ENCODE measurements at regions not wholly inside any gene's neighbourhood (a gene's known extent, or its start where the extent isn't known, plus 50 kb on each side); places are given as distances from the start of the nearest gene placed in this dataset.
"Not testable (repeated sequence)": the region's sequence is repeated elsewhere in the genome, so short reads cannot be mapped to it uniquely, and the experiment has no call there.

- no peak overlapping the region for H3K27ac ChIP-seq (ENCODE audit: low read depth, low read length)
- no peak overlapping the region for H3K4me3 ChIP-seq (ENCODE audit: low read length)
- no peaks in the 10 kb centered on the region for H3K27me3 ChIP-seq (ENCODE audit: insufficient read depth, low read length)
- no peaks in the 10 kb centered on the region for H3K36me3 ChIP-seq (ENCODE audit: insufficient read depth, low read length)
- no peaks in the 10 kb centered on the region for H3K4me1 ChIP-seq (ENCODE audit: insufficient read depth, low read length)
- H3K9ac ChIP-seq (ENCODE audit: low read depth, low read length): no peak overlapping the region
- WGBS: 100% methylated on average over 1 of the region's 2 CpGs
- no peaks in the 10 kb centered on the region for H3K9me3 ChIP-seq (ENCODE audit: insufficient read depth, low read depth, low read length)
These were observed 234.5 kb downstream of the PLA2G4A start for GRCh38 chr1:187063271-187063670.

DNA sequence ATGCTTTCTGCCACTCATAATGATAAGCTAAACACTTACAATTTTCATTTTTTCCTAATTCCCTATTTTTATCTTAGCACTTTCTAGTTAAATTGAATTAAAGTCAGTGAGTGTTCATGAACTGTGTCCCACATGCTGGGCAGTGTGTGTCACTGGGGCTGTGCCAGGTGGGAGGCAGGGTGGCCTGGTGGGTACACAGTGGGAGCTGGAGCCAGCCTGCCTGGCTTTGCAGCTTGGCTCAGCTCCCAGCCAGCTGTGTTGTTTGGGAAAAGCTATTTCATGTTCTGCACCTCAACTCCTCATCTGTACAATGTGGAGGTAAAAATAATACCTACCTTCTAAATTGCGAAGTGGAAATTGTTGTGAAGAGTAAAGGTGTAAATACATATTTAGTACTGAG lies 238.4 kb downstream of the PLA2G4A start:
- Histone ChIP-seq H3K4me1 (ENCODE audit: insufficient read depth, low read length) (peaks cover 12% of the 10 kb centered on the region; the same call in 1 of the 2 replicates), H3K9ac (ENCODE audit: low read depth, low read length) (no peak overlapping the region), H3K27me3 (ENCODE audit: insufficient read depth, low read length) (no peaks in the 10 kb centered on the region), H3K9me3 (ENCODE audit: insufficient read depth, low read depth, low read length) (no peaks in the 10 kb centered on the region), H3K27ac (ENCODE audit: low read depth, low read length) (no peak overlapping the region), H3K4me3 (ENCODE audit: low read length) (no peak overlapping the region), H3K36me3 (ENCODE audit: insufficient read depth, low read length) (no peaks in the 10 kb centered on the region)
- WGBS: 100% methylated on average over 1 of the region's 1 CpG

DNA sequence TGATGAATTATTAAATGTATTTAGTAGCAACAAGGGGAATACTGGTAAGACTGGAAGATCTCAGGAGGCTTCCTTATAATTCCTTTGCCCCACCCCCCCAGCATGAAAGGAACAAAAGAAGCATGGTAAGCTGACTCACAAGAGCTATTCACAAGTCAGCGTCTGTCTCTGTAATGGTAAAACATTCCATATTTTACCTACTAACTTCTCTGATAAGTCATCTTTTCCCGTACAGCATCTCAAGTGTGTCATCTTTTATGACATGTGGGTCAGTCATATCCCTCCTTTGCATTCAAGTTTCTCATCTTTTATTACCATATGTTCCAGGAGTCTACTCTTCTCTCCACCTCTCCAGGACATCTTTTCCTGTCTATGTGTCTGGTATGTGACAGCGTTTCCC lies 241.3 kb downstream of the PLA2G4A start:
- H3K27ac ChIP-seq (ENCODE audit: low read depth, low read length): no peak overlapping the region; the same call in 1 of the 2 replicates
- H3K4me3 ChIP-seq (ENCODE audit: low read length): no peak overlapping the region
- no peaks in the 10 kb centered on the region for H3K27me3 ChIP-seq (ENCODE audit: insufficient read depth, low read length)
- H3K9me3 ChIP-seq (ENCODE audit: insufficient read depth, low read depth, low read length): no peaks in the 10 kb centered on the region
- 58% methylated on average over 3 of the region's 3 CpGs for WGBS
- H3K9ac ChIP-seq (ENCODE audit: low read depth, low read length): no peak overlapping the region
- peaks cover 12% of the 10 kb centered on the region; the same call in 1 of the 2 replicates for H3K4me1 ChIP-seq (ENCODE audit: insufficient read depth, low read length)
- H3K36me3 ChIP-seq (ENCODE audit: insufficient read depth, low read length): no peaks in the 10 kb centered on the region

DNA sequence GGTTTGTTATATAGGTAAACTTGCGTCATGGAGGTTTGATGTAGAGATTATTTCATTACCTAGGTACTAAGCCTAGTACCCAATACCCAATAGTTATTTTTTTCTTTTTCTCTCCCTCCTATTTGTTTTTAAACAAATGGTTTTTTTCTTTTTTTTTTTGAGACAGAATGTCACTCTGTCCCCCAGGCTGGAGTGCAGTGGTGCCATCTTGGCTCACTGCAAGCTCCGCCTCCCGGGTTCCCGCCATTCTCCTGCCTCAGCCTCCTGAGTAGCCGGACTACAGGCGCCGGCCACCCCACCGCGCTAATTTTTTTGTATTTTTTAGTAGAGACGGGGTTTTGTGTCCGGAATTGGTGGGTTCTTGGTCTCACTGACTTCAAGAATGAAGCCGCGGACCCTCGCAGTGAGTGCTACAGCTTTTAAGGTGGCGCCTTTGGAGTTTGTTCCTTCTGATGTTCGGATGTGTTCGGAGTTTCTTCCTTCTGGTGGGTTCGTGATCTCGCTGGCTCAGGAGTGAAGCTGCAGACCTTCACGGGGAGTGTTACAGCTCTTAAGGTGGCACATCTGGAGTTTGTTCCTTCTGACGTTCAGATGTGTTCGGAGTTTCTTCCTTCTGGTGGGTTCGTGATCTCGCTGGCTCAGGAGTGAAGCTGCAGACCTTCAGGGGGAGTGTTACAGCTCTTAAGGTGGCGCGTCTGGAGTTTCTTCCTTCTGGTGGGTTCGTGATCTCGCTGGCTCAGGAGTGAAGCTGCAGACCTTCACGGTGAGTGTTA lies 243.7 kb downstream of the PLA2G4A start:
- not testable (repeated sequence) for H3K27me3 ChIP-seq (ENCODE audit: insufficient read depth, low read length); H3K36me3 ChIP-seq (ENCODE audit: insufficient read depth, low read length); H3K9ac ChIP-seq (ENCODE audit: low read depth, low read length); H3K9me3 ChIP-seq (ENCODE audit: insufficient read depth, low read depth, low read length); H3K4me3 ChIP-seq (ENCODE audit: low read length); H3K27ac ChIP-seq (ENCODE audit: low read depth, low read length)
- WGBS: 96% methylated on average over 28 of the region's 29 CpGs
- peaks cover 12% of the 10 kb centered on the region; the same call in 1 of the 2 replicates for H3K4me1 ChIP-seq (ENCODE audit: insufficient read depth, low read length)

GRCh38 chr1:187073035-187073560 lies 244.3 kb downstream of the PLA2G4A start:
- H3K9me3 ChIP-seq (ENCODE audit: insufficient read depth, low read depth, low read length); H3K27me3 ChIP-seq (ENCODE audit: insufficient read depth, low read length); H3K4me3 ChIP-seq (ENCODE audit: low read length); H3K9ac ChIP-seq (ENCODE audit: low read depth, low read length); H3K36me3 ChIP-seq (ENCODE audit: insufficient read depth, low read length); H3K27ac ChIP-seq (ENCODE audit: low read depth, low read length): not testable (repeated sequence)
- peaks cover 12% of the 10 kb centered on the region; the same call in 1 of the 2 replicates for H3K4me1 ChIP-seq (ENCODE audit: insufficient read depth, low read length)
- WGBS: 96% methylated on average over 13 of the region's 13 CpGs

DNA sequence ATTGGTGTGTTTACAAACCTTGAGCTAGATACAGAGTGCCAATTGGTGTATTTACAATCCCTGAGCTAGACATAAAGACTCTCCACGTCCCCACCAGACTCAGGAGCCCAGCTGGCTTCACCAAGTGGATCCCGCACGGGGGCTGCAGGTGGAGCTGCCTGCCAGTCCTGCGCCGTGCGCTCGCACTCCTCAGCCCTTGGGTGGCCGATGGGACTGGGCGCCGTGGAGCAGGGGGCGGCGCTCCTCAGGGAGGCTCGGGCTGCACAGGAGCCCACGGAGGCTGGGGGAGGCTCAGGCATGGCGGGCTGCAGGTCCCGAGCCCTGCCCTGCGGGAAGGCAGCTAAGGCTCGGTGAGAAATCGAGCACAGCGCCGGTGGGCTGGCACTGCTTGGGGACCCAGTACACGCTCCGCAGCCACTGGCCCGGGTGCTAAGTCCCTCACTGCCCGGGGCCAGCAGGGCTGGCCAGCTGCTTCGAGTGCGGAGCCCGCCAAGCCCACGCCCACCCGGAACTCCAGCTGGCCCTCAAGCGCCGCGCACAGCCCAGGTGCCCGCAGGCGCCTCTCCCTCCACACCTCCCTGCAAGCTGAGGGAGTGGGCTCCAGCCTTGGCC lies 245.0 kb downstream of the PLA2G4A start:
- not testable (repeated sequence) for H3K27me3 ChIP-seq (ENCODE audit: insufficient read depth, low read length); H3K9ac ChIP-seq (ENCODE audit: low read depth, low read length); H3K9me3 ChIP-seq (ENCODE audit: insufficient read depth, low read depth, low read length); H3K27ac ChIP-seq (ENCODE audit: low read depth, low read length); H3K4me3 ChIP-seq (ENCODE audit: low read length); H3K36me3 ChIP-seq (ENCODE audit: insufficient read depth, low read length)
- 96% methylated on average over 35 of the region's 35 CpGs for WGBS
- H3K4me1 ChIP-seq (ENCODE audit: insufficient read depth, low read length): peaks cover 12% of the 10 kb centered on the region; the same call in 1 of the 2 replicates

DNA sequence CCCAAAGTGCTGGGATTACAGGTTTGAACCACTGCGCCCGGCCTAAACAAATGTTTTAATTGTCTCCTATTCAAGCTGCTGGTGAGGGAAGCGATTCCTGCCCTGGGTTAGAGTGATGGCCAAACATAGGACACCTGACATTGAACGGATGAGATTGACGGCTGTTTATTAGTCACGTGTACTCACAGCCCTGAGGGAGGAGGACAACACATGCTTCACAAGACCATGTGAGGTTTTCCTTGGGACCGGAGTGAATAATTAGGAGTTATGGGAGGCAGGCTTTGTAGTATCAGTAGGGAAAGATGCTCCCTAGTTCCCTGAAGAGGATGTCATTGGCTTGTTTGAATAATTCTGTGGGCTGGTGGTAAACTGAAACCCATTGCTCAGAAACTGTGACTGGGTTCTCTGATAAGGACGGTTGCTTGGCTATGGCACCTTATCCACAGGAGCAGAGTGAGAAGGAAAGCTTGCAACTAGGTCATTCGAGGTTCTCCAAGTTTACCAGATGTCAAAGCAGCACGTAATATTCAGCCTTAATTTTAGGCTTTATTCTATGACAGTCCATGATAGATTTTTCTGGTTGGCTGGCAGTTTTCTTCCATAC lies 245.8 kb downstream of the PLA2G4A start:
- Histone ChIP-seq H3K4me1 (ENCODE audit: insufficient read depth, low read length) (peaks cover 7% of the 10 kb centered on the region; the same call in 1 of the 2 replicates), H3K27ac (ENCODE audit: low read depth, low read length) (no peak overlapping the region), H3K27me3 (ENCODE audit: insufficient read depth, low read length) (no peaks in the 10 kb centered on the region), H3K9me3 (ENCODE audit: insufficient read depth, low read depth, low read length) (no peaks in the 10 kb centered on the region), H3K4me3 (ENCODE audit: low read length) (no peak overlapping the region), H3K9ac (ENCODE audit: low read depth, low read length) (no peak overlapping the region), H3K36me3 (ENCODE audit: insufficient read depth, low read length) (no peaks in the 10 kb centered on the region)
- WGBS: 95% methylated on average over 10 of the region's 10 CpGs

GRCh38 chr1:187076922-187077321 lies 248.2 kb downstream of the PLA2G4A start:
- H3K27me3 ChIP-seq (ENCODE audit: insufficient read depth, low read length): no peaks in the 10 kb centered on the region
- no peak overlapping the region for H3K9ac ChIP-seq (ENCODE audit: low read depth, low read length)
- no peak overlapping the region for H3K4me3 ChIP-seq (ENCODE audit: low read length)
- WGBS: 78% methylated on average over 1 of the region's 2 CpGs
- H3K4me1 ChIP-seq (ENCODE audit: insufficient read depth, low read length): no peaks in the 10 kb centered on the region
- H3K9me3 ChIP-seq (ENCODE audit: insufficient read depth, low read depth, low read length): no peaks in the 10 kb centered on the region
- H3K27ac ChIP-seq (ENCODE audit: low read depth, low read length): no peak overlapping the region
- H3K36me3 ChIP-seq (ENCODE audit: insufficient read depth, low read length): no peaks in the 10 kb centered on the region

- H3K36me3 ChIP-seq (ENCODE audit: insufficient read depth, low read length): no peaks in the 10 kb centered on the region
- no peaks in the 10 kb centered on the region for H3K27me3 ChIP-seq (ENCODE audit: insufficient read depth, low read length)
- H3K4me1 ChIP-seq (ENCODE audit: insufficient read depth, low read length): no peaks in the 10 kb centered on the region
- H3K27ac ChIP-seq (ENCODE audit: low read depth, low read length): no peak overlapping the region
- H3K4me3 ChIP-seq (ENCODE audit: low read length): no peak overlapping the region
- no peaks in the 10 kb centered on the region for H3K9me3 ChIP-seq (ENCODE audit: insufficient read depth, low read depth, low read length)
- WGBS: 96% methylated on average over 3 of the region's 3 CpGs
- no peak overlapping the region for H3K9ac ChIP-seq (ENCODE audit: low read depth, low read length)
These were observed 249.6 kb downstream of the PLA2G4A start for GRCh38 chr1:187078321-187078720.

DNA sequence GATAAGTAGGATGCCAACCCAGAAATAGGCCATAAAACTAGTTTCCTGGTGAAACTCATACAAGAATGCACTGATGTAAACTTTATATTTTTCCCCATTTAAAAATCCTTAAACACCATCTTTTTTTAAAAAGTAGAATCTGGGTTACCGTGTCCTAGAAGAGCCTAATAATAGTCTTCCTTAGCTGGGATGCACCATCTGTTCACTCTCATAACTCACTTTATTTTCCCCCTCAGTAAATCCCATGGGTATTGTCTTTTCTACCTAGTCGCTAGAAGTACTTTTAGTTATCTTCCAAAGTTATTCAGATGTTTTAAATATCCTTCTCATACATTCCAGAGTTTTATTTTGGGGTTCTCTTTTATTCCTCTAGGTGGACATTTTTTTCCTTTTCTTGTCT lies 250.2 kb downstream of the PLA2G4A start:
- no peaks in the 10 kb centered on the region for H3K9me3 ChIP-seq (ENCODE audit: insufficient read depth, low read depth, low read length)
- H3K4me1 ChIP-seq (ENCODE audit: insufficient read depth, low read length): no peaks in the 10 kb centered on the region
- no peak overlapping the region for H3K9ac ChIP-seq (ENCODE audit: low read depth, low read length)
- WGBS: 100% methylated on average over 2 of the region's 2 CpGs
- no peak overlapping the region for H3K27ac ChIP-seq (ENCODE audit: low read depth, low read length)
- H3K36me3 ChIP-seq (ENCODE audit: insufficient read depth, low read length): no peaks in the 10 kb centered on the region
- no peak overlapping the region for H3K4me3 ChIP-seq (ENCODE audit: low read length)
- H3K27me3 ChIP-seq (ENCODE audit: insufficient read depth, low read length): no peaks in the 10 kb centered on the region

DNA sequence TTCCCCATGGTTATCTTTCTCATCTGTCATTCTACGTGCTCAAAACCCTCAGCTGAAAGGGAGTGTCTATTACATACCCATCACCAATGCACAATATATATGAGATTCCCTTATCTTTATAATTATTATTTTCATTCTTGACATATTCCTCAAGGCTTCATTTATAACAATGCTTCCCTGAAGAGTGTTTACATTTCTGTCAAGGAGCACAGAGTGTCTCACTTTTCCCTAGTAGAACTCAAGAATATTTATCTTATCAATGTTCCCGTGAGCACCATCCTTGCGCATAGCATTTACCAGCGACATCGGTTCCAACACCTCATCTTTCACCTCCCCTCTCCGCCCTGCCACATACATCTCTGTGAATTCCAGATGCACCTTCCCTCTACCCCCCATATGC lies 250.6 kb downstream of the PLA2G4A start:
- Histone ChIP-seq H3K27ac (ENCODE audit: low read depth, low read length) (no peak overlapping the region), H3K27me3 (ENCODE audit: insufficient read depth, low read length) (no peaks in the 10 kb centered on the region), H3K4me1 (ENCODE audit: insufficient read depth, low read length) (no peaks in the 10 kb centered on the region), H3K36me3 (ENCODE audit: insufficient read depth, low read length) (no peaks in the 10 kb centered on the region), H3K9ac (ENCODE audit: low read depth, low read length) (no peak overlapping the region), H3K9me3 (ENCODE audit: insufficient read depth, low read depth, low read length) (no peaks in the 10 kb centered on the region), H3K4me3 (ENCODE audit: low read length) (no peak overlapping the region)
- WGBS: 94% methylated on average over 5 of the region's 6 CpGs

Data from HUES64 (cell line).